GM23338 (cell line): ENCODE measurements at regions not wholly inside any gene's neighbourhood (a gene's known extent, or its start where the extent isn't known, plus 50 kb on each side); places are given as distances from the start of the nearest gene placed in this dataset.

Experiments
- ATAC-seq: fragments of 200-7000 bp; cut with Tn5 transposase; 3 replicates; pipeline ENCODE4 v1.9.1; 2020
- DNase-seq: peaks from one replicate; pipeline ENCODE4 v3.0.0-alpha.2; 2015; ENCODE audit warnings: low spot score
- H2AFZ ChIP-seq: fragments of 200-600 bp; sonication (generic); 2 replicates; pipeline ENCODE4 v1.8.0; 2016; ENCODE audit warnings: antibody characterized with exemption, mild to moderate bottlenecking, moderate library complexity
- H3F3A ChIP-seq: fragments of 200-600 bp; sonication (generic); replicated peaks from 2 replicates; pipeline ENCODE4 v1.8.0; 2017; ENCODE audit warnings: antibody characterized with exemption, mixed run types, low read depth
- H3K27ac ChIP-seq: fragments of 200-600 bp; sonication (generic); 2 replicates; pipeline ENCODE4 v1.6.1; 2016; ENCODE audit warnings: low read depth
- H3K27me3 ChIP-seq: fragments of 200-600 bp; sonication (generic); 2 replicates; pipeline ENCODE4 v1.8.0; 2016; ENCODE audit warnings: mild to moderate bottlenecking, mixed run types, moderate library complexity; ENCODE audit not compliant: insufficient read depth
- H3K36me3 ChIP-seq: fragments of 200-600 bp; sonication (generic); 2 replicates; pipeline ENCODE4 v1.8.0; 2016; ENCODE audit warnings: mild to moderate bottlenecking; ENCODE audit not compliant: insufficient read depth
- H3K4me1 ChIP-seq: fragments of 200-600 bp; sonication (generic); 2 replicates; pipeline ENCODE4 v1.8.0; 2016; ENCODE audit warnings: mild to moderate bottlenecking, moderate library complexity; ENCODE audit not compliant: insufficient read depth
- H3K4me2 ChIP-seq: fragments of 200-600 bp; sonication (generic); 2 replicates; pipeline ENCODE4 v1.7.1; 2017; ENCODE audit warnings: mixed run types
- H3K4me3 ChIP-seq: fragments of 200-600 bp; sonication (generic); 2 replicates; pipeline ENCODE4 v1.6.1; 2016; ENCODE audit warnings: mixed run types
- H3K79me2 ChIP-seq: fragments of 200-600 bp; sonication (generic); replicated peaks from 2 replicates; pipeline ENCODE4 v1.8.0; 2017; ENCODE audit warnings: mild to moderate bottlenecking; ENCODE audit not compliant: insufficient read depth
- H3K9me2 ChIP-seq: fragments of 200-600 bp; sonication (generic); 2 replicates; pipeline ENCODE4 v1.8.0; 2017; ENCODE audit not compliant: insufficient read depth
- H4K20me1 ChIP-seq: fragments of 200-600 bp; sonication (generic); replicated peaks from 2 replicates; pipeline ENCODE4 v1.8.0; 2017; ENCODE audit warnings: mild to moderate bottlenecking; ENCODE audit not compliant: insufficient read depth
- H3K27ac Mint-ChIP-seq: 2 replicates; pipeline ENCODE4 v1.8.0; 2020; ENCODE audit warnings: inconsistent platforms, mild to moderate bottlenecking, moderate library complexity, mixed read lengths
- H3K27me3 Mint-ChIP-seq: 3 replicates; pipeline ENCODE4 v1.8.0; 2022; ENCODE audit warnings: low read depth, mild to moderate bottlenecking, moderate library complexity, mixed read lengths, inconsistent platforms; ENCODE audit not compliant: insufficient read depth, poor library complexity
- H3K36me3 Mint-ChIP-seq: 3 replicates; pipeline ENCODE4 v1.8.0; 2021; ENCODE audit warnings: low read depth, mild to moderate bottlenecking, inconsistent platforms, moderate library complexity, mixed read lengths
- H3K4me1 Mint-ChIP-seq: 3 replicates; pipeline ENCODE4 v1.8.0; 2020; ENCODE audit warnings: mild to moderate bottlenecking, inconsistent platforms, mixed read lengths
- H3K4me3 Mint-ChIP-seq: 3 replicates; pipeline ENCODE4 v1.8.0; 2021; ENCODE audit warnings: moderate library complexity, mild to moderate bottlenecking, inconsistent platforms, mixed read lengths
- H3K9me3 Mint-ChIP-seq: 3 replicates; pipeline ENCODE4 v1.8.0; 2020; ENCODE audit warnings: moderate library complexity, mild to moderate bottlenecking, inconsistent platforms, mixed read lengths
- EZH2phosphoT487 ChIP-seq: fragments of 200-600 bp; sonication (generic); IDR thresholded peaks from one replicate; pipeline ENCODE4 v1.8.1; 2018; ENCODE audit warnings: antibody characterized with exemption; ENCODE audit not compliant: unreplicated experiment
- JUNB ChIP-seq: IDR thresholded peaks from one replicate; pipeline ENCODE4 v1.6.1; 2016; ENCODE audit warnings: antibody characterized with exemption; ENCODE audit not compliant: unreplicated experiment
- POLR2AphosphoS5 ChIP-seq: IDR thresholded peaks from 2 replicates; pipeline ENCODE4 v1.6.1; 2016; ENCODE audit warnings: antibody characterized with exemption, low read depth
- ZNF331 ChIP-seq: fragments of 250-450 bp; sonication (Bioruptor Pico); IDR thresholded peaks from 2 replicates; pipeline ENCODE4 v1.5.0; 2020; ENCODE audit warnings: low read depth, mild to moderate bottlenecking, moderate library complexity
- TF ChIP-seq, protein P1 (sequence below): fragments of 250-450 bp; sonication (Bioruptor Pico); IDR thresholded peaks from 2 replicates; pipeline ENCODE4 v1.5.0; 2020; ENCODE audit warnings: mild to moderate bottlenecking, moderate library complexity
- TF ChIP-seq, protein P2 (sequence below): IDR thresholded peaks from 2 replicates; pipeline ENCODE4 v1.6.1; 2016; ENCODE audit warnings: antibody characterized with exemption
- TF ChIP-seq, protein P3 (sequence below), 2 experiments: fragments of 200-600 bp in 1 of 2; sonication (generic) in 1 of 2; conservative IDR thresholded peaks; 2 replicates each; pipeline versions ENCODE4 v1.5.1 to v1.6.1; 2016 to 2017; ENCODE audit warnings: antibody characterized with exemption in 2 of 2, low read depth in 2 of 2, mild to moderate bottlenecking in 2 of 2, moderate library complexity in 1 of 2

DNA sequence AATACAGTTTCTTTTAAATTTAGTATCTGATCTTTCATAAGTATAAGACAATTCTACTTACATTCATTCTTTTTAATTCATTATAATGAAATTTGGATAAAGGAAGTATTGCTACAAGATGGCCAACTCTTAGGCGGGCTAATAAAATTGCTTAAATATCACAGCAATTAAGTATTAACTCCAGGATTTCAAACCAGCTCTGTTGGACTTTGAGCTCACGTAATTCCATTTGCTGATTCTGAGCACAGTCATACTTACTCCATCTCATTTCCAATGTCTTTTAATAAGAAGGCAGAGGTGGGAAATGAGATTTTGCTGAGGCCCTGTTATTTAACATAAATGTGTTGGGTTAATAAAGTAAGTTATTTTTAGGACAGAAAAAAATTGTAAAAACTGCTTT lies 748.1 kb downstream of the KCNA4 start (continued):
- TF ChIP-seq, protein P1, sequence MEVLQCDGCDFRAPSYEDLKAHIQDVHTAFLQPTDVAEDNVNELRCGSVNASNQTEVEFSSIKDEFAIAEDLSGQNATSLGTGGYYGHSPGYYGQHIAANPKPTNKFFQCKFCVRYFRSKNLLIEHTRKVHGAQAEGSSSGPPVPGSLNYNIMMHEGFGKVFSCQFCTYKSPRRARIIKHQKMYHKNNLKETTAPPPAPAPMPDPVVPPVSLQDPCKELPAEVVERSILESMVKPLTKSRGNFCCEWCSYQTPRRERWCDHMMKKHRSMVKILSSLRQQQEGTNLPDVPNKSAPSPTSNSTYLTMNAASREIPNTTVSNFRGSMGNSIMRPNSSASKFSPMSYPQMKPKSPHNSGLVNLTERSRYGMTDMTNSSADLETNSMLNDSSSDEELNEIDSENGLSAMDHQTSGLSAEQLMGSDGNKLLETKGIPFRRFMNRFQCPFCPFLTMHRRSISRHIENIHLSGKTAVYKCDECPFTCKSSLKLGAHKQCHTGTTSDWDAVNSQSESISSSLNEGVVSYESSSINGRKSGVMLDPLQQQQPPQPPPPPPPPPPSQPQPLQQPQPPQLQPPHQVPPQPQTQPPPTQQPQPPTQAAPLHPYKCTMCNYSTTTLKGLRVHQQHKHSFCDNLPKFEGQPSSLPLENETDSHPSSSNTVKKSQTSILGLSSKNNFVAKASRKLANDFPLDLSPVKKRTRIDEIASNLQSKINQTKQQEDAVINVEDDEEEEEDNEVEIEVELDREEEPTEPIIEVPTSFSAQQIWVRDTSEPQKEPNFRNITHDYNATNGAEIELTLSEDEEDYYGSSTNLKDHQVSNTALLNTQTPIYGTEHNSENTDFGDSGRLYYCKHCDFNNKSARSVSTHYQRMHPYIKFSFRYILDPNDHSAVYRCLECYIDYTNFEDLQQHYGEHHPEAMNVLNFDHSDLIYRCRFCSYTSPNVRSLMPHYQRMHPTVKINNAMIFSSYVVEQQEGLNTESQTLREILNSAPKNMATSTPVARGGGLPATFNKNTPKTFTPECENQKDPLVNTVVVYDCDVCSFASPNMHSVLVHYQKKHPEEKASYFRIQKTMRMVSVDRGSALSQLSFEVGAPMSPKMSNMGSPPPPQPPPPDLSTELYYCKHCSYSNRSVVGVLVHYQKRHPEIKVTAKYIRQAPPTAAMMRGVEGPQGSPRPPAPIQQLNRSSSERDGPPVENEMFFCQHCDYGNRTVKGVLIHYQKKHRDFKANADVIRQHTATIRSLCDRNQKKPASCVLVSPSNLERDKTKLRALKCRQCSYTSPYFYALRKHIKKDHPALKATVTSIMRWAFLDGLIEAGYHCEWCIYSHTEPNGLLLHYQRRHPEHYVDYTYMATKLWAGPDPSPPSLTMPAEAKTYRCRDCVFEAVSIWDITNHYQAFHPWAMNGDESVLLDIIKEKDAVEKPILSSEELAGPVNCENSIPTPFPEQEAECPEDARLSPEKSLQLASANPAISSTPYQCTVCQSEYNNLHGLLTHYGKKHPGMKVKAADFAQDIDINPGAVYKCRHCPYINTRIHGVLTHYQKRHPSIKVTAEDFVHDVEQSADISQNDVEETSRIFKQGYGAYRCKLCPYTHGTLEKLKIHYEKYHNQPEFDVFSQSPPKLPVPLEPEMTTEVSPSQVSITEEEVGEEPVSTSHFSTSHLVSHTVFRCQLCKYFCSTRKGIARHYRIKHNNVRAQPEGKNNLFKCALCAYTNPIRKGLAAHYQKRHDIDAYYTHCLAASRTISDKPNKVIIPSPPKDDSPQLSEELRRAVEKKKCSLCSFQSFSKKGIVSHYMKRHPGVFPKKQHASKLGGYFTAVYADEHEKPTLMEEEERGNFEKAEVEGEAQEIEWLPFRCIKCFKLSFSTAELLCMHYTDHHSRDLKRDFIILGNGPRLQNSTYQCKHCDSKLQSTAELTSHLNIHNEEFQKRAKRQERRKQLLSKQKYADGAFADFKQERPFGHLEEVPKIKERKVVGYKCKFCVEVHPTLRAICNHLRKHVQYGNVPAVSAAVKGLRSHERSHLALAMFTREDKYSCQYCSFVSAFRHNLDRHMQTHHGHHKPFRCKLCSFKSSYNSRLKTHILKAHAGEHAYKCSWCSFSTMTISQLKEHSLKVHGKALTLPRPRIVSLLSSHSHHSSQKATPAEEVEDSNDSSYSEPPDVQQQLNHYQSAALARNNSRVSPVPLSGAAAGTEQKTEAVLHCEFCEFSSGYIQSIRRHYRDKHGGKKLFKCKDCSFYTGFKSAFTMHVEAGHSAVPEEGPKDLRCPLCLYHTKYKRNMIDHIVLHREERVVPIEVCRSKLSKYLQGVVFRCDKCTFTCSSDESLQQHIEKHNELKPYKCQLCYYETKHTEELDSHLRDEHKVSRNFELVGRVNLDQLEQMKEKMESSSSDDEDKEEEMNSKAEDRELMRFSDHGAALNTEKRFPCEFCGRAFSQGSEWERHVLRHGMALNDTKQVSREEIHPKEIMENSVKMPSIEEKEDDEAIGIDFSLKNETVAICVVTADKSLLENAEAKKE (CRISPR knock-in tag) = no peak
- TF ChIP-seq, protein P2, sequence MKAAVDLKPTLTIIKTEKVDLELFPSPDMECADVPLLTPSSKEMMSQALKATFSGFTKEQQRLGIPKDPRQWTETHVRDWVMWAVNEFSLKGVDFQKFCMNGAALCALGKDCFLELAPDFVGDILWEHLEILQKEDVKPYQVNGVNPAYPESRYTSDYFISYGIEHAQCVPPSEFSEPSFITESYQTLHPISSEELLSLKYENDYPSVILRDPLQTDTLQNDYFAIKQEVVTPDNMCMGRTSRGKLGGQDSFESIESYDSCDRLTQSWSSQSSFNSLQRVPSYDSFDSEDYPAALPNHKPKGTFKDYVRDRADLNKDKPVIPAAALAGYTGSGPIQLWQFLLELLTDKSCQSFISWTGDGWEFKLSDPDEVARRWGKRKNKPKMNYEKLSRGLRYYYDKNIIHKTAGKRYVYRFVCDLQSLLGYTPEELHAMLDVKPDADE = no peak

DNA sequence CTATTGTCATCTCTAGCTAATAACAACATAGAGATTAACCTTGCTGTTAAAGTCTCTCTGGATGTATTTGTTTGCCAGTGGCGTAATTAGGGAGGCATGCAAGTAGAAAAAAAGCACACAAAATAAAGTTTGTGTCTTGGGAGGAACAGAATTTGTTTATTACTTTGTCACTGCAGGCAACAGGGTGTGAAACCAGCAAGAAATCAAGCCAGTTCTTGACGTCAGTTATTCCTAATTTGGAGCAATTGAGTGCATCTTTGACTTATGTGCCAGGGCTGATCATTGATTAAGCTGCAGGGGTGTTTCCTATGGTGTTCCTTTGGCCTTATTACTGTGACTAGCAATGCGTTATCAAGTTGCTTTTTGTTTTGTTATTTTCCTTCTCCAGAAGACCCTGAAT lies 751.0 kb downstream of the KCNA4 start:
- TF ChIP-seq ZNF331 (CRISPR knock-in tag) (no peak), JUNB (no peak), POLR2AphosphoS5 (no peak), EZH2phosphoT487 (no peak)
- TF ChIP-seq, protein P3, sequence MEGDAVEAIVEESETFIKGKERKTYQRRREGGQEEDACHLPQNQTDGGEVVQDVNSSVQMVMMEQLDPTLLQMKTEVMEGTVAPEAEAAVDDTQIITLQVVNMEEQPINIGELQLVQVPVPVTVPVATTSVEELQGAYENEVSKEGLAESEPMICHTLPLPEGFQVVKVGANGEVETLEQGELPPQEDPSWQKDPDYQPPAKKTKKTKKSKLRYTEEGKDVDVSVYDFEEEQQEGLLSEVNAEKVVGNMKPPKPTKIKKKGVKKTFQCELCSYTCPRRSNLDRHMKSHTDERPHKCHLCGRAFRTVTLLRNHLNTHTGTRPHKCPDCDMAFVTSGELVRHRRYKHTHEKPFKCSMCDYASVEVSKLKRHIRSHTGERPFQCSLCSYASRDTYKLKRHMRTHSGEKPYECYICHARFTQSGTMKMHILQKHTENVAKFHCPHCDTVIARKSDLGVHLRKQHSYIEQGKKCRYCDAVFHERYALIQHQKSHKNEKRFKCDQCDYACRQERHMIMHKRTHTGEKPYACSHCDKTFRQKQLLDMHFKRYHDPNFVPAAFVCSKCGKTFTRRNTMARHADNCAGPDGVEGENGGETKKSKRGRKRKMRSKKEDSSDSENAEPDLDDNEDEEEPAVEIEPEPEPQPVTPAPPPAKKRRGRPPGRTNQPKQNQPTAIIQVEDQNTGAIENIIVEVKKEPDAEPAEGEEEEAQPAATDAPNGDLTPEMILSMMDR (conservative IDR thresholded peaks at IDR 0.05; ENCODE audit: low read depth in 2 of 2) = no peak
- TF ChIP-seq, protein P2 = no peak
- H3K27me3 ChIP-seq = no peaks in the 10 kb centered on the region
- no peak overlapping the region for H3K27ac ChIP-seq
- no peaks in the 10 kb centered on the region for H3K79me2 ChIP-seq
- H3K27ac Mint-ChIP-seq = no peak overlapping the region
- no peak overlapping the region for H3K4me2 ChIP-seq
- H3F3A ChIP-seq = no peaks in the 10 kb centered on the region
- H3K4me3 ChIP-seq = no peak overlapping the region
- no peaks in the 10 kb centered on the region for H4K20me1 ChIP-seq
- DNase-seq (no peak), ATAC-seq (no peak)
- no peaks in the 10 kb centered on the region for H3K36me3 Mint-ChIP-seq
- H2AFZ ChIP-seq = no peak overlapping the region
- H3K4me1 Mint-ChIP-seq = no peaks in the 10 kb centered on the region
- no peaks in the 10 kb centered on the region for H3K9me3 Mint-ChIP-seq
- H3K27me3 Mint-ChIP-seq = no peaks in the 10 kb centered on the region
- H3K4me1 ChIP-seq = no peaks in the 10 kb centered on the region
- no peaks in the 10 kb centered on the region for H3K36me3 ChIP-seq
- no peak overlapping the region for H3K4me3 Mint-ChIP-seq
- no peaks in the 10 kb centered on the region for H3K9me2 ChIP-seq
